Kidney glomerular epithelial cell (primary cell): ENCODE measurements at regions not wholly inside any gene's neighbourhood (a gene's known extent, or its start where the extent isn't known, plus 50 kb on each side); places are given as distances from the start of the nearest gene placed in this dataset.
A peak's percentile ranks its signal among the peaks of the same experiment; 100 is the strongest.
"Not testable (repeated sequence)": the region's sequence is repeated elsewhere in the genome, so short reads cannot be mapped to it uniquely, and the experiment has no call there.

Experiments used
- DNase-seq: peaks from one replicate; lab custom pipeline; 2025; lab: John Stamatoyannopoulos, UW

DNA sequence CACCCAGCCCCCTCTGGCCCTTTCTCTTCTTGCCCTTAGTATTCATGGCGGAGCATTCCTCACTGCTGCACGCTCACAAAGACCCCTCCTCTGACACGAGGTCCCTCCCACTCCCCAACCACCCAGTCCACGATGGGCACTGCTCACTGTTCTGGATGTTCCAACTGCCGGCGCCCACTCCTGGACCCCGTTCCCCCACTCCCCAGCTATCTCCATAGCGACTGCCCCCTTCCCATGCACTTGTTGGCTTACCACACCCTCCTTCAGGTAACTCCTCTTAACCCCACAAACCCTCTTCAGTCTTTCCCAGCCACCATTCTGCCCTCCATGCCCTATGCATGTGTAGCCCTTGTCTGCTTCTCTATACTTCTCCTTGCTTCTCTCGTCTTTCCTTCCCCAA, 961.5 kb upstream of the DEFB115 start:
- not testable (repeated sequence) for DNase-seq

DNA sequence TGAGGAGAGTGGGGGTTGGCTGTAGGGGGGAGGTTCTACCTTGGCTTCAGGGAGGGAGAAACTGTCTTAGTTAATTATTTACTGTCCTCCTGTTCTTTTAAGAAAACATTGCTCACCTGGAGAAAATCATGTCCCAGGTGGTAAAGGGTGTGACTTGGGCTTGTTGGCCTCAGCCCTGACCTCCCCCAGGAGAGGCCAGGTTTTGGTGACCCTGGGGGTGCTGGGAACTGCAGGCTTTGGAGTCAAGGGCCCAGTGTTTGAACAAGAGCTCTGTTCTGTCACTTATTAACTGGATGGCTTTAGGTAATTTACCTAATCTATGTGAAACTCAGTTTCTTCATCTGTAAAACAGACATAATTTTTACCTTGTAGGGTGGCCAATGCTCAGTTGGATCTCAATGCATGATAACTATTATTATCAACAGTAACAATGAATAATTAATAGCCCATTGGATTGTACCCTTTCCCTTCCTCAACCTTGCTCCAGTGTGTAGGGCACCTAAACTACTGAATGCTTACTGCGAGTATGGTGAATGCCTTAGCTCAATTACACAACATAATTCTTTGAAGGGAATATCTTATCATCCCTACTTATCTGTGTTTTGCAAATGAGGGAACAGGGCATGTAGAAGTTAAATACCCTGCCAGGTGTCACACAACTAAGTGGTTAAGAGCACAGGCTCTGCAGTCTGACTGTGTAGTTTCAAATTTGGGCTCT, 959.4 kb upstream of the DEFB115 start:
- not testable (repeated sequence) for DNase-seq

DNA sequence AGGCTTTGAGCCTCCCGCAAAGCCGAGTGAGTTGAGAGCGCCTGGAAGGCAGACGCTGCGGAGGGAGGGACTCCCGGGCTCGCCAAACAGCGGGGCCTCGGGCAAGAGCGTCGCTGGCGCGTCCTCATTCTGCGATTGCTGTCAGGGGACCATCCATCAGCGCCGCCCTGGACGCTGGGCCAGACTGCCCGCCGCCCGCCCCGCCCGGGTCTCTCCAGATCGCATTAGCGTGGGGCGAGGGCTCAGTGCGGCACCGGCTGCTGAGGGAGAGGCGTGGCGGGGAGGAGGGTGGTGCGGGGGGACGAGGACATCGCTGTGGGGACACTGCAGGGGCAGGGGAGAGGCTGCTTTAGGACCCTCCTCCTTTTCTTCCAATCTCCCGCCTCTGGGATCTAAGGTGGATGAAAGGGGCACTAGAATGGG, 957.2 kb upstream of the DEFB115 start:
- DNase-seq = not testable (repeated sequence)

DNA sequence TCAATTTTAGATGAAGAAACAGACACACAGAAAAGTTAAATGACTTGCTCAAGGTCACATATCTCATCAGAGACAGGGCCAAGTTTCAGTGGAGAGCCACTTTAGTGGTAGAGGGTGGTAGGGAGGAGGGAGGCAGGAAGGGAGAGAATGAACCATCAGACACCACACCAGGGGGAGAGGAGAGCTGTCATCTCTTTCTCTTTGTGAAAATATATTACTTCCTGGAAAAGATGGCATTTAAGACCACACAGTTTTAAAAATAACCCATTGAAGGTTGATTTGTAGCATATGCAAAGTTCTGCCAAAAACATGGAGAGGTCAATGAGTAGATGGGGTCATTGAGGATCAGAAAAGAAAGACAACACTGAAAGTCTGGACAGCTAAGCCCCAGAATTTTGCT, 954.7 kb upstream of the DEFB115 start:
- not testable (repeated sequence) for DNase-seq

DNA sequence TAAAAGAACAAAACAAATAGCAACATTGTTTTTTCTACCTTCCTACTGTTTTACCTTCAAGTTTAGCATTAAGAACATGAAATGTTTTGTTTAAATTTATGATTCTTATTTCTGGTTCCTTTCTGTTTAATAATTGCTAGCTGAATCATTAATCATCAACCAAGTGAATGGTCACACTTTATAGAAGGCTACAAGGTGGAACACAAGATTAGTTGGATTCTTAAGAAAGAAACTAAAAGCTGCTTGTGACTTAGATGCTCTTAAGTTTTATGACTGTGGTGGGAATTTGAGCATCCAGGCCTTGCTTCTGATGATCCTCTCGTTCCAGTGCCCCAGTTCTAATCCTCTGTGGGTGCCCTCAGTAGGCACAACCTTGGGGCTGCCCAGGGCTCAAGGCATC, 947.5 kb upstream of the DEFB115 start:
- DNase-seq = not testable (repeated sequence)

DNA sequence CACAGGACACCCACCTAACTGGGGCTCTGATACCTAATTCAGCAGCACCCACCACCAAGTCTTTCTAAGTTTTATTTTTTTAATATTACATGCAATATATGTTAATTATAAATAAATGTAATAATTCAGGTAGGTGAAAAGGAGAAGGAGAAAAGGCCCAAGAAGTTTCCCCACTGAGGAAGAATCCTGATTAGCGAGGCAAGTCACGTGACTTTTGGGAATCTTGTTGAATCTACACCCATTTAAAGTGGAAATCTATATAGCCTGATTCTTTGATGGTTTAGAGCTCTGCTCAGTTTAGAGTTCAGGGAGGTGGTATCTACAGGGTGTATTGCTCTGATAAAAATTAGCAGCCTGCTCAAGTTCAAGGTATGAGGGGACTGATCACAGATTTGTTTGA, 947.1 kb upstream of the DEFB115 start:
- not testable (repeated sequence) for DNase-seq

DNA sequence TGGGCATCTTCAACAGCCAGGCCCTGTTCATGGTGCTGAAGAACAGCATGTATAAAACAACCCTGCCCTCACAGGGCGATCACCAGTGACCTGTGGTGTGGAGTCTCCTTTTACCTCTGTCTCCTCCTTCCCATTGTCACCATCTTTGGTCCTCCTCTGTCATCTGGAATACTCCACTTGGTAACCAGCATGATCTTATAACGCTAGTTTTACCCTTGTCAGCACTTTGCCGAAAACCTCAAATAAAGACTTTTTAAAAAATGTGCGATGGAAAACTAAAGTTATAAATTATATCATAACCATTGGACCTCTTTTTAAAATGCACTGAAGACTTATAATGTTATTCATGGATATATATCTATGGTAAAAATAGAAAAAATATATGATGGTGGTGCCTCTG, 945.2 kb upstream of the DEFB115 start:
- DNase-seq = not testable (repeated sequence)

DNA sequence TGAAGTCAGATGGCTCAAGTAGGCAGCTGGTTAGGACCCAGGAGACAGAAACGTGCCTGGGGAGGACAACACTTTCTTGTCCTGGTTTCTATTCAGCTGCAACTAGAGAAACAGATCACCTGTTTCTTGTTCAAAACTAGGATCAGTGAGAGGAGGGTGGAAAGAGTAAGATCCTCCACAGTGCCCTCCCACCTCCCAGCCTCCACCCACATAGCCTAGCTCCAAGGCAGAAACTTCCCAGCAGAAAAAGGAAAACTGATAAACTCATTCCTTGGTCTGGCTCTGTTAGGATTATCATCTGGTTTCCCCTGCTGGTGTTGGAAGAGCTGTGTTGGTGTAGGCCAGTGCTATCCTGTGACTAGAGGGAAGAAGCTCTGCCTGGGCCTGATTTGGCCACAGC, 943.8 kb upstream of the DEFB115 start:
- not testable (repeated sequence) for DNase-seq

DNA sequence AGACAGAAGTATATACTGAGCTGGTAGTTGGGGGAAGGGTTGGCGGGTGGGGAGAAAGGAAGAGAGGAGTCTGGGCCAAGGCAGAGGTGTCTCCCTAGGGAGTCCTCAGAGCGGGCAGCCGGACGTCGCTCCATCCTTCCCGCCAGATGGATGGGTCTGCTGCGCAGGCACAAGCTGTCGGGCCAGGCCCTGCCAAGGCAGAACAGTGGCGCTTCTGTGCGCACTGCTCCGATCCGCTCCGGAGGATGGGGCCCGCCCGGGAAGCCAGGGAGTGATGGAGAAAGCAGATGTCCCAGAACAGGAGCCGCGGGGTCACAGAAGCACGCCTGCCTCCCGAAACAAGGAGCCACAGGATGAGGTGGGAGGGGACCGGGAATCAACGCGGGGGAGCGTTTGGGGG, 941.4 kb upstream of the DEFB115 start:
- DNase-seq = not testable (repeated sequence)

DNA sequence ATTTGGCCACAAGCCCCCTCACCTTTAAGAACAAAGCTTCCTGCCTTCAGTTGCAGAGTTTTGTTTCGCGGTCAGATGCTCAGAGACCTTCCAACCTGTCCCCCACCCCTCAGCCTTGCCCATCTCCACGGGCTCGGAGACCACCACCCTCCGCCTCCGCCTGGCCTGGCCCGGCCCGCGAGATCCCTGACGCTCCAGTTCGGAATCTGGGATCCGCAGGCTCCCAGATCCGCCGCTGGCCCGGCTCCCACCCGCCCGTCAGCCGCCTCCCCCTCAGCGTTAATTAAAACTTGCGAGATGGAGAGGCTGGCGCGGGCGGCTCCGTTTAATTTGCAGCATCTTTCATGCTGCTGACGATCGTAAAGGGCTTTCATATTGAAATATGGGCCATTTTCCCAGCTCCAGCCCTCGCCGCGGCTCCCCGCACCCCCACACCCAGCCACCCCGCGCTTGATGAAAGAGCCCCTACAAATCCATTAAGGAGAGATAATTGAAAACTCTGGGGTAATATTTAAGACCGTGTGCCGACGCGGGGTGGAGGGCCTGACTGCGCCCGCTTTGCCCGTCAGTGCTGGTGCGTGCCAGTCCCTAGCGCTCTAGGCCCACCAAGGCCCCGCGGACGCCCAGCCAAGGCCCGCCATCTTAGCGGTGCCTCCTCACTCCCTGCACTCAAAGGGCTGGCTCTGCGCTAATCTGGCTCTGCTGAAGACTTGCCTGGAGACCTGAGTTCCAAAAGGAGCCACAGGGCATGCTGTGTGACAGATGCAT, 940.7 kb upstream of the DEFB115 start:
- not testable (repeated sequence) for DNase-seq

DNA sequence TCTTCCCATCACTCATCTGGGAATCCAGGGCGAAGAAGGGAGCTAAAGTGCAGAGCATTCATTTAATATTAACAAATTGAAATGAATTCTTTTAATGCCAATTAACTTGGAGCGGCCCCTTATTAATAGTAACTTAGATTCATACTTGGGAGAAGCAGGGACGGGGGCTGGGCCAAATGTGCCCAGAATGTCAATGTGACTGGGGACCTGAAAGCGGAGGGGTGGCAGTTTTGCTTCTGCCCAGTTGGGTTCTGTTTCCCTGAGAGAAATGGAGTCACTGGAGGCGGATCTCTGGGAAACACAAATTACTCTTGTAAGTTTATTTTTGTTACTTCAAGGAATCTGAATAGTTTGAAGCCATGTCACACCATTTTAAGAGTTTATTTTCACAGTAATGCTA, 923.7 kb upstream of the DEFB115 start:
- DNase-seq = not testable (repeated sequence)

DNA sequence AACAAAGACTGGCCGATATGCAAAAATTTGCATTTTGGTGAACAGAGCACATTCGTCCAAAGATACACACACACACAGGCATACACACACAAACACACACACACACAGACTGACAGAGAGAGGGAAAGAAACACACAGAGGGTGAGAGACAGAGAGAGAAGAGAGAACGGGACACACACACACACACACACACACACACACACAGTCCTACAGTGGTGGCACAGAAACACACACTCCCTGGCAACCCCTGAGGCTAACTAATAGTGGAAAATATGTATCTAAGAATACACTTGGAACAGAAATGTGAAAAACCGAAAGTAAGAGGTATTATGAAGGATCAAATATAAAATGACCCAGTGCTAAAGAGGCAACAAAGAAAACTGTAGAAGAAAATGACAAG, 919.9 kb upstream of the DEFB115 start:
- DNase-seq = not testable (repeated sequence)

DNA sequence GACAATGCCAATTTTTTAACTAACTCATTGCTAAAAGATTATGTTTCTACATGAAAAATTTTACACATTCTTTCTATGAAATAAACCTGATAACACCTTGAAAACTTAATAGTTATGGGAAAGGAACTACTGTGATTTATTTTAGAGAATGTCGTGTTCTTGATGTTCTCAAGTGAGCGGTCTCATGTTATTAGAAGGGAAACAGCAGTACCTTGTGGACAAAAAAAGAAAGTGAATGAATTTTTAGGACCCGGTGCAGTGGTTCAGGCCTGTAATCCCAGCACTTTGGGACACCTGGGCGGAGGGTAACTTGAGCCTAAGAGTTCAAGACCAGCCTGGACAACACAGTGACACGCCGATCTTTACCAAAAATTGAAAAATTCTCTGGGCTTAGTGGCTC, 908.5 kb upstream of the DEFB115 start:
- DNase-seq = peak; percentile 23

DNA sequence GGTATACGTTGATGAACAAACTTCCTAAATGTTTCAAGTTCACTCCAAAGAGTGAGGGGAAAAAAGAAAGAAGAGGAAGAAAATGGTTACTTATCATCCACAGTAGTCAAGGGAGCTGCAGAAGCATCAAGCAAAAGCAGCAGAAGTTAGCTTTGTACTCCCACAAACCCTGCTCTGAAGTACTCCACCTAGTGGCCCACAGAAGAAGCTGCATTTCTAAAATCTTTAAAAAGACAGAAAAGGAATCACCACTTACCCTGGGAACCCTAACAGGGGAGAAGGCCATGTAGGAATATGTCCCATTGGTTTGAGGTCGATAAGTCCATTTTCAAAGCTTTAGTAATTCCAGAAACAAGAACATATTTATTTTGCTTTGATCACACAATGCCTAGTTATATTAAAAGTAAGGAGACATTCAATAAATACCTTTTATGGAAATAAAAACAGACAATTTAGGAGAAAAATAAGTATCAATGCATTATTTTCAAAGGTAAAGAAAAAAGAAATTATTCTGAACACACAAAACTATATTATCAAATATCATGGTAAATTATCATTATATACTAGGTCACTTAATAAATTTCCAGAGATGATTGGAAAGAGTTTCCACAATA, 900.5 kb upstream of the DEFB115 start:
- DNase-seq = not testable (repeated sequence)

DNA sequence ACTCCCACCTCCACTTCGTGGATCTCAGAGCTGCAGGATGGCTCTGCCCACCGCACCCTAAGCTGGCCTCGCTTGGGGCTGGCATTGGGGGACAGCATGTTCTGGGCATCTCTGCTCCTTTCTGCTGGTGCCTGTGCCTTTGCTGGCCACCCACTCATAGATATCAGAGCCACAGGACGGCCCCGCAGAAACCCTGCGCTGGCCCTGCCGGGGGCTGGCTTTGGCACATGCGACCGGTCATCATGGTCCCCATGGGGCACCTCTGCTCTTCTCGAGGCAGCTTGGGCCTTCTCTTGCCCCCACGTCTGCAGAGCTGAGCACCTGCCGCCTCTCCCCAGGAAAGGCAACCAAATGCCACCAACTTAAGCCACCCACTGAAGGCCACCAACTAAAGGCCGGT, 895.7 kb upstream of the DEFB115 start:
- not testable (repeated sequence) for DNase-seq

DNA sequence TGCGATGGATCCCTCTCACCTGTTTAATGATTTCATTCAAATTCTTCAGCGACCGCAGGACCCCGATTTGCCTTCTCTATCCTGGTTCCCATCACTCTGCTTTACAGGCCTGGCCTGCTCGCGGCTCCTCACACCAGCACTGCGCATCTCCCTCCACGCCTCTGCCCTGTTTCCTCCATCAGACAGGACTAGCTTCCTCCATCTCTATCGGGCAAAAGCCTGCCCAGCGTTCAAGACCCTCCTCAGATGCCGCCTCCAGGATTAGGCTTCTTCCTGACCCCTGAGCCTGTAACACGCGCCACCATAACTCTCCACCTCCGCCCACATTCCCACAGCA, 881.1 kb upstream of the DEFB115 start:
- not testable (repeated sequence) for DNase-seq

DNA sequence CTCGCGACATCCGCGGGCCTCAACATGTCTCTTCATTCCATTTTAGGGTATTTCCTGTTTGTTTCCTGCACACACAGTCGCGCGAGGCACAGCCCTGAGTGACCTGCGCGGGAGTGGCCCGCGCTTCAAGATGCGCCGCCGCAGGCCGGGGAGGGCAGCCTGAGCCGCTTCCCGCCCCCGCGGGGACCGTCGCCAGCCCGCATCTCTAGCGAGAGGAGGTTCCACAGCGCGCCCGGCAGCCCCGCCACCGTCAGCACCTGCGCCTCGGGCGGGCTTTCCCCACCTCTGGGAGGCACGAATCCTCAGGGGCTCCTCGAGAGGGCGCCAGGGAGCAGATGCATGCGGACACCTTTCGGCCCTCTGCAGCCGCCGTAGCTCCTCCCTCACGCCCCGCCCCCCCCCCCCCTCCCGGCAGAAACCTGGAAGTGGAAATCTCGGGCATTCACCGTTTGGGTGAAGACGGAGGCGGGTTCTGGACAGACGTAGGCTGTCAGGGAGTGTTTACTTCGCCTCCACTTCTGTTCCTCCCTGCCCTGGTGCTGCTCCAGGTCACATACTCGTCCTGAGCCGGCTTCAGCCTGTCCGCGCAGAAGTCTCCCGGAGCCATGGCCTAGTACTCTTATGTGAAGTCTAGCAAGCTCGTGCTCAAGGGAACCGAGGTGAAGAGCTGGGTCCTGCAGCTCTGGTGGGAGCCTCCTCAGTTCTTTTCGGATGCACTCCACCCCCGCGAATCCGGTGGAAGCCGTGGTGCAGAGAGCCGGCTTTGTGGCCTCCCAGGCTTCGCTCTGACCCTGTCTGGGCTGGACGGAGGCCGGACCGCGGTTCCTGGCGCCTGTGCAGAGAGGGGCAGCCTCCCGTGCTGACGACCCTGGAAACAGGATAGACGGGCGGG, 880.5 kb upstream of the DEFB115 start:
- peak; percentile 85 for DNase-seq

DNA sequence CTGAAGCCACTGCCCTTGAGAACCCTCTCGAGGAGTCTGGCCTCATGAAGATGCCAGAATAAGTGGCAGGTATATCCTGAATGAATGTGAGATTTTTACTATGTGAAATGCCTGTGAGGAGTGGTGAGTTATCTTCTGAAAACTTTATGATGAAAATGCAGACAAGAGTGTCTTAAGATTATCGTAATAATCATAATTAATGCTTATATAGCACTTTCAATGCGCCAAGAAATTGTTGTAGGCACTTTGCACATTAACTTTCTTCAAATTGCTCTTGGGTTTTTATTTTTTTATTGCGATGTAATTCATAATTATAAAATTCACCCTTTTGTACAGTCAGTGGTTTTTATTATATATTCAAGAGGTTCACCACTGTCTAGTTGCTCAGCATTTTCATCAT, 879.1 kb upstream of the DEFB115 start:
- not testable (repeated sequence) for DNase-seq

DNA sequence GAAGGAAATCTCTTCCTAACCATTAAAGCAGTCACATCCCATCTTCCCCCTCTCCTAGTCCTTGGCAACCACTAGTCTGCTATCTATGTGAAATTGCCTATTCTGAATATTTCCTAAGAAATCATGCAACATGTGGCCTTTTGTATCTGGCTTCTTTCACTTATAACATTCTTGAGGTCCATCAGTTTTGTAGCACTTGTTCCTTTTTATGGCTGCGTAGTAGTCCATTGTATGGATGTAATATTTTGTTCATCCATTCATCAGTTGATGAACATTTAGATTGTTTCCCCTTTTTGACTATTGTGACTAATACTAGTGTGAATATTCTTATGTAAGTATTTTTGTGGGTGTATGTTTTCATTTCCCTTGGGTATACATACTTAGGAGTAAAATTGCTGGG, 878.7 kb upstream of the DEFB115 start:
- not testable (repeated sequence) for DNase-seq

DNA sequence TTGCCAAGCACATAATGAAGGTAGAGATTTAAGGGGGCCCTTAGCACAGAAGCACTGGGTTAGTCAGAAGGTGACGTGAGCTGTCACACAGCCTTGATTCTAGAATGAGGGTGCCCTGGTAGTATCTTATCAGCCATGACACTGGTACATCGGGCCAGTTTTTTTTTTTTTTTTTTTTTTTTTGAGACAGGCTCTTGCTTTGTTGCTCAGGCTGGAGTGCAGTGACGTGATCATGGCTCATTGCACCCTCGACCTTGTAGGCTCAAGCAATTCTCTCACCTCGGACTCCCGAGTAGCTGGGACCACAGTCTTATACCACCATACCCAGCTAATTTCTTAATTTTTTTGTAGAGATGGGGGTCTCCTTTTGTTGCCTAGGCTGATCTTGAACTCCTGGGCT, 872.6 kb upstream of the DEFB115 start:
- DNase-seq = not testable (repeated sequence)

DNA sequence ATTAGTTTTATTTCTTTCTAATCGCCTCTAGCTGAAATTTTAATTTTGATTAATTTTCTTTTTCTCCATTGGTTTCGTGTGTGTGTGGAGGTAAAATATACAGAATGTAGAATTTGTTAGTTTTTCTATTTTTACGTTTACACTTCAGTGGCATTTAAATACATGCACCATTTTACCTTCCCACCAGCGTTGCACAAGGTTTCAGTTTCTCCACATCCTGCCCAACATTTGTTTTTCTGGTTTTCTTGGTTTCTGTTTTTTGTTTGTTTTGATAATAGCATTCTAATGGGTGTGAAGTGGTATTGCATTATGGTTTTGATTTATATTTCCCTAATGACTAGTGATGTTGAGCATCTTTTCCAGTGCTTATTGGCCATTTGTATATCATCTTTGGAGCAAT, 871.4 kb upstream of the DEFB115 start:
- not testable (repeated sequence) for DNase-seq

DNA sequence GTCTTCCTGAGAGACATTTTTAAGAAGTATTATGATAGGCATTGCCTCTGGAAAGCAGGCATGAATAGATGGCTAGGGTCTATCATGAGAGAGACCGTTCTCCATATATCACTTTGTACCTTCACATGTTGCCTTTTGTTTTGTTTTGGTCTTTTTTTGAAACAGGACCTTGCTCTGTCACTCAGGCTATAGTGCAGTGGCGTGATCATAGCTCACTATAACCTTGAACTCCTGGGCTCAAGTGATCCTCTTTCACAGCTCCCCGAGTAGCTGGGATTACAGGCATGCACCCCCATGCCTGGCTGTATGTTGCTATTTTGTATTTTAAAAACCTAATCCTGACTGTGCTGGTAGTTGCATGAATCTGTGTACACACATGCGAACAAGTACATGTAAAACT, 869.6 kb upstream of the DEFB115 start:
- DNase-seq = not testable (repeated sequence)
